MCF 10A (cell line): ENCODE measurements at regions not wholly inside any gene's neighbourhood (a gene's known extent, or its start where the extent isn't known, plus 50 kb on each side); places are given as distances from the start of the nearest gene placed in this dataset.

Experiments
- BruUV-seq: library from RNA; stranded (reverse); fragments of 400-500 nt; replicated peaks from 2 replicates; lab custom pipeline; 2021; lab: Mats Ljungman, UMichigan
- CTCF ChIA-PET: fragments of 300-600 bp; sonication (Branson Sonifier 250); formaldehyde crosslinking; extraction: SDS; loops from one replicate; lab custom pipeline; 2021; ENCODE audit warnings: antibody characterized with exemption, inconsistent platforms; lab: Yijun Ruan, JAX
- POLR2A ChIA-PET: fragments of 300-600, 350-650 bp; sonication (Branson Sonifier 250); formaldehyde crosslinking; extraction: SDS; loops from one replicate; lab custom pipeline; 2020; ENCODE audit warnings: antibody characterized with exemption, inconsistent platforms; lab: Yijun Ruan, JAX
- DNase-seq: peaks from one replicate; pipeline ENCODE4 v3.0.0-alpha.2; 2018; ENCODE audit not compliant: unreplicated experiment
- H3K27ac Mint-ChIP-seq: one replicate; pipeline ENCODE4 v1.8.0; 2022; ENCODE audit warnings: mild to moderate bottlenecking, low read depth, mixed read lengths; ENCODE audit not compliant: unreplicated experiment
- H3K27me3 Mint-ChIP-seq: one replicate; pipeline ENCODE4 v1.8.0; 2022; ENCODE audit warnings: mixed read lengths; ENCODE audit not compliant: insufficient read depth, unreplicated experiment
- H3K36me3 Mint-ChIP-seq: one replicate; pipeline ENCODE4 v1.8.0; 2022; ENCODE audit warnings: mild to moderate bottlenecking, moderate library complexity, mixed read lengths; ENCODE audit not compliant: insufficient read depth, unreplicated experiment
- H3K4me1 Mint-ChIP-seq: one replicate; pipeline ENCODE4 v1.8.0; 2022; ENCODE audit warnings: mixed read lengths; ENCODE audit not compliant: insufficient read depth, unreplicated experiment
- H3K4me3 Mint-ChIP-seq: one replicate; pipeline ENCODE4 v1.8.0; 2022; ENCODE audit warnings: mild to moderate bottlenecking, moderate library complexity, mixed read lengths; ENCODE audit not compliant: unreplicated experiment
- H3K9me3 Mint-ChIP-seq: one replicate; pipeline ENCODE4 v1.8.0; 2022; ENCODE audit warnings: mixed read lengths; ENCODE audit not compliant: unreplicated experiment
- intact Hi-C: fragments of 100-400 bp; cut with micrococcal nuclease; formaldehyde crosslinking; loops from 2 replicates; pipeline ENCODE4 v1.14.1; 2022
- TF ChIP-seq, protein P1 (sequence below): fragments of 200-600 bp; IDR thresholded peaks from one replicate; pipeline ENCODE4 v1.8.0; 2022; ENCODE audit warnings: antibody characterized with exemption, mild to moderate bottlenecking; ENCODE audit not compliant: unreplicated experiment

DNA sequence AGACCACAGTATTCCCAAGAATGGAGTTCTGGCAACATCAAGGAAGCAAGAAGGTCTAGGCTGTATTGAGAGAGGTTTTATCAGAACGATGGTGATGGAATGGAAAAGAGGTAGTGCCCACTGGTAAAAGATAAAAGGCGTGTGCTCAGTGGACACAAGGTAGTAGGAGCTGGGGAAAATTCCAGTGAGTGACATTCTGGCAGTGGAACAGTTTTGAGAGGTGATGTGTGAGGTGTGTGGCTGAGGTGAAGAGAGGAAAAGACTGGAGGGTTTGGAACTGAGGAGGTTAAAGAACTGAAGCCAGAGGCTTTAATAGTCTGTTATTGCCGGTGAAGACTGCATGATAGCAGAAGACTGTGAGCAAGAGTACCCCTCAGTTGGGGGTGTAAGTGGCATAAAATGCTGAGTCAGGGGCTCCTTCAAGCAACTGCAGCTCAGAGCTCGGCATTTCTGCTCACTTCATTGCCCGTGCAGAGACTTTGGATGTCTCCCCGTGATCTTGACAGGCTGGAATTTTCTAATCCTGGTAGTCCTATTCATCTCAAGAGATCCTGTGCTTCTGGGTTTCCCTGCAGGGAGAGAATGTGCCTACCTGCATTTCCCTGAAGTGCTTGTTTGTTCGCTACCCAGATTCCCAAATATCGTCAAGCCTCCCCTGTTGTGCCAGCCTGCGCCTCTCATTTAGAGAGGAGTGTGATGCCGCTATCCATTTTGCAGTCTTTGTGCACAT is 191.0 kb downstream of the SATB1 start:
- H3K4me1 Mint-ChIP-seq: peaks cover 6% of the 10 kb centered on the region
- intact Hi-C loops: no loop called here
- no peak overlapping the region for H3K4me3 Mint-ChIP-seq
- H3K27ac Mint-ChIP-seq: no peak overlapping the region
- no TSS peak for BruUV-seq
- ChIA-PET CTCF (no interaction called here), POLR2A (interaction anchor here (0.6 kb wide), 1 partner anchor 1955 kb away, joined by 4 read pairs; no protein-coding TSS in a partner anchor)
- H3K9me3 Mint-ChIP-seq: no peaks in the 10 kb centered on the region
- H3K27me3 Mint-ChIP-seq: no peaks in the 10 kb centered on the region
- no peak for DNase-seq
- H3K36me3 Mint-ChIP-seq: no peaks in the 10 kb centered on the region
- TF ChIP-seq, protein P1, sequence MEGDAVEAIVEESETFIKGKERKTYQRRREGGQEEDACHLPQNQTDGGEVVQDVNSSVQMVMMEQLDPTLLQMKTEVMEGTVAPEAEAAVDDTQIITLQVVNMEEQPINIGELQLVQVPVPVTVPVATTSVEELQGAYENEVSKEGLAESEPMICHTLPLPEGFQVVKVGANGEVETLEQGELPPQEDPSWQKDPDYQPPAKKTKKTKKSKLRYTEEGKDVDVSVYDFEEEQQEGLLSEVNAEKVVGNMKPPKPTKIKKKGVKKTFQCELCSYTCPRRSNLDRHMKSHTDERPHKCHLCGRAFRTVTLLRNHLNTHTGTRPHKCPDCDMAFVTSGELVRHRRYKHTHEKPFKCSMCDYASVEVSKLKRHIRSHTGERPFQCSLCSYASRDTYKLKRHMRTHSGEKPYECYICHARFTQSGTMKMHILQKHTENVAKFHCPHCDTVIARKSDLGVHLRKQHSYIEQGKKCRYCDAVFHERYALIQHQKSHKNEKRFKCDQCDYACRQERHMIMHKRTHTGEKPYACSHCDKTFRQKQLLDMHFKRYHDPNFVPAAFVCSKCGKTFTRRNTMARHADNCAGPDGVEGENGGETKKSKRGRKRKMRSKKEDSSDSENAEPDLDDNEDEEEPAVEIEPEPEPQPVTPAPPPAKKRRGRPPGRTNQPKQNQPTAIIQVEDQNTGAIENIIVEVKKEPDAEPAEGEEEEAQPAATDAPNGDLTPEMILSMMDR: no peak

DNA sequence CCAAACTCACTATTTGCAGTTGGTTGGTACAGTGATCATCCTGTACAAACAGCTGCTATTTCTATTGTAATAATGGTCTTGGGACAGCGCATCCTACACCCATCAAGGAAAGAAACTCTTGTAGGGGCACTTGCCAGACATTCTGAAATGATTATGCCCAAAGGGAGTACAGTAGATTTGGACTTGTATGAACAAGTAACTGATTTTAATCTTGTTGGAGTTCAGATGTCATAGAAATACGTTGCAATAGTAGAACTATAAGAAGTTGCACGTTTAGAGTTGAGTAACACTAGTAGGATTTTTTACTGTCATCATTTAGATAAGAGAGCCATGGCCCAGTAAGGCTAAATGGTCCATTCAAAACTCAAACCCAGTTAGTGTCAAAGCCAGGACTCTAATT is 192.8 kb downstream of the SATB1 start:
- CTCF ChIA-PET: no interaction called here

DNA sequence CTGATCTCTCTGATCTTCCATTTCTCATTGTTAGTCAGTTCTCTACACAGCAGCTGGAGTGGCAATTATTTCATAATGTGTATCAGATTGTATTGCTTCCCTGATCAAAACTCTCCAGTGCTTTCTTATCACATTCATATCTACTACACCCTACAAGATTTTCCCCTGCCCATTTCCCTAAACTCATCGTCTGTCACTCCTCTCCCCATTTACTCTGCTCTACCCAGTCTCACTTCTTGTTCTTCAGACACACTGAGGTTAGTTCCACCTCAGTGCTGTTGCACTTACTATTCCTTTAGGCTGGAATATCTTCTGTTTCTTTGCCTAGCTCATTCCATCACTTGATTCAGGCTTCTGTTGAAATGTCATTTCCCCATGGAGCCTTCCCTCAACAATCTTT is 197.1 kb downstream of the SATB1 start:
- Mint-ChIP-seq H3K36me3 (no peaks in the 10 kb centered on the region), H3K4me1 (no peaks in the 10 kb centered on the region), H3K27ac (no peak overlapping the region), H3K4me3 (no peak overlapping the region), H3K9me3 (no peaks in the 10 kb centered on the region), H3K27me3 (no peaks in the 10 kb centered on the region)
- TF ChIP-seq, protein P1: no peak
- intact Hi-C loops: no loop called here
- ChIA-PET CTCF (no interaction called here), POLR2A (no interaction called here)
- no peak for DNase-seq
- no TSS peak for BruUV-seq

More for the DNA sequence above, 192.8 kb downstream of the SATB1 start:
- H3K27me3 Mint-ChIP-seq: no peaks in the 10 kb centered on the region
- TF ChIP-seq, protein P1: no peak
- no peak overlapping the region for H3K4me3 Mint-ChIP-seq
- no TSS peak for BruUV-seq
- H3K9me3 Mint-ChIP-seq: no peaks in the 10 kb centered on the region
- intact Hi-C loops: no loop called here
- no peak overlapping the region for H3K27ac Mint-ChIP-seq
- H3K4me1 Mint-ChIP-seq: no peaks in the 10 kb centered on the region
- no peak for DNase-seq
- POLR2A ChIA-PET: no interaction called here
- no peaks in the 10 kb centered on the region for H3K36me3 Mint-ChIP-seq

DNA sequence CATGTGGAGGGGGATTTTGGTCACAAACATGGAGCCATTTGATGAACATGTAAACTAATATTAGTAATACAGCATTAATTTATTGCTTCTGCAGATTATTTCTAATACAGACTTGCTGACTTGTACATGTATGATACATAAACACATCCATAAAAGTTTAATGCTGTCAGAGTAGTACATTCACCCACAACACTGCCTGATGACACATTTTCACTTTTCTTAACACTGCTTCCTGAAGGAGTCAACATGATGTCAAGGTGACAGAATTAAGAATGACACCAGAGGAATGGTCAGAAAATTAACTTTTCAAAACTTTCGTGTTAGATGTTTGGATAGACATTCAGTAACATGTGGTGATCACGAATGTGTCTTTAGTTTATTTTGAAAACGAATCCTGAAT is 199.4 kb downstream of the SATB1 start:
- H3K27me3 Mint-ChIP-seq: no peaks in the 10 kb centered on the region
- no TSS peak for BruUV-seq
- no peak for DNase-seq
- ChIA-PET CTCF (interaction anchor here (0.7 to 1.8 kb wide), 2 partner anchors 16 to 20 kb away, joined by 3 to 5 read pairs; no protein-coding TSS in a partner anchor), POLR2A (no interaction called here)
- no peaks in the 10 kb centered on the region for H3K4me1 Mint-ChIP-seq
- intact Hi-C loops: no loop called here
- H3K4me3 Mint-ChIP-seq: no peak overlapping the region
- no peak overlapping the region for H3K27ac Mint-ChIP-seq
- H3K36me3 Mint-ChIP-seq: no peaks in the 10 kb centered on the region
- TF ChIP-seq, protein P1: no peak
- H3K9me3 Mint-ChIP-seq: no peaks in the 10 kb centered on the region
